GM21529 (cell line): ENCODE measurements at regions not wholly inside any gene's neighbourhood (a gene's known extent, or its start where the extent isn't known, plus 50 kb on each side); places are given as distances from the start of the nearest gene placed in this dataset.

Experiments used
- ATAC-seq: cut with Tn5 transposase; IDR thresholded peaks from one replicate; pipeline ENCODE4 v1.9.1; 2021; ENCODE audit not compliant: unreplicated experiment

- ATAC-seq = no peak
Measured at GRCh38 chr10:92790440-92790839, 57.9 kb upstream of the EXOC6 start.

DNA sequence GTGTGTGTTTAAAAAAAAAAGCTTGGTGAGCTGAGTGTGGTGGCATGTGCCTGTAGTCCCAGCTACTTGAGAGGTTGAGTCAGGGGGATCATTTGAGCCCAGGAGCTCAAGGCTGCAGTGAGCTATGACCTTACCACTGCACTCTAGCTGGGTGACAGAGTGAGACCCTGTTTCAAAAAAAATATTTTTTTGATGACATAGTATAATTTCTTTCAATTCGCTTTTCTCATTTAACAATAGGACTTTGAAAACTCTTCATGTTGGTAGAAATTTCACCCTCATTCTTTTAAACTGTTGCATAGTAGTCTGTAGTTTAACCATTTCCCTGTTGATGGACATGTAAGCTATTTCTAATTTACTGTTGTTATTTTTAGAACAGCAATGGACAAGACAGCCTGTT is 55.7 kb upstream of the EXOC6 start:
- no peak for ATAC-seq
